HL-60 (cell line): ENCODE measurements at regions not wholly inside any gene's neighbourhood (a gene's known extent, or its start where the extent isn't known, plus 50 kb on each side); places are given as distances from the start of the nearest gene placed in this dataset.

Experiments used
- CTCF ChIP-seq: IDR thresholded peaks from one replicate; pipeline ENCODE4 v1.5.1; 2011; ENCODE audit warnings: low read length, control low read depth, inconsistent platforms; ENCODE audit not compliant: insufficient read depth
- GABPA ChIP-seq: IDR thresholded peaks from 2 replicates; pipeline ENCODE4 v1.6.1; 2012; ENCODE audit warnings: low read depth

- TF ChIP-seq CTCF (no peak), GABPA (no peak)
Measured at GRCh38 chr11:121368364-121369240, 76.0 kb downstream of the SC5D start.
